K562 (cell line): ENCODE measurements at regions not wholly inside any gene's neighbourhood (a gene's known extent, or its start where the extent isn't known, plus 50 kb on each side); places are given as distances from the start of the nearest gene placed in this dataset.

Experiments
- ATAC-seq: fragments of 200-7000 bp; cut with Tn5 transposase; 3 replicates; pipeline ENCODE4 v1.9.1; 2020; ENCODE audit warnings: moderate library complexity
- BruUV-seq: library from RNA; stranded (reverse); fragments of 400-500 nt; replicated peaks from 2 replicates; lab custom pipeline; 2021; lab: Mats Ljungman, UMichigan
- CTCF ChIA-PET: fragments of 300-600 bp; formaldehyde crosslinking; extraction: SDS; loops from one replicate; lab custom pipeline; 2021; ENCODE audit warnings: low intra/inter-chr PET ratio; lab: Yijun Ruan, JAX
- POLR2A ChIA-PET: fragments of 300-600, 350-650 bp; sonication (Branson Sonifier 250); formaldehyde crosslinking; extraction: SDS; loops from one replicate; lab custom pipeline; 2021; ENCODE audit warnings: antibody characterized with exemption, inconsistent platforms; lab: Yijun Ruan, JAX
- DNase-seq, 4 experiments: peaks; one replicate each; pipeline versions ENCODE4 v3.0.0 to v3.0.0-alpha.2; 2011 to 2018; ENCODE audit warnings: low spot score in 3 of 4, mixed read lengths in 3 of 4; ENCODE audit errors: extremely low read depth in 1 of 4
- FAIRE-seq: peaks from 2 replicates; lab custom pipeline; 2011; peaks lifted over from hg19 to GRCh38; lab: Jason Lieb, UNC
- H2AFZ ChIP-seq: 2 replicates; pipeline ENCODE4 v1.6.0; 2011; ENCODE audit warnings: low read depth, low read length, control low read depth, inconsistent platforms
- H3K27ac ChIP-seq: fragments of 200-600 bp; 3 replicates; pipeline ENCODE4 v1.8.0; 2011; ENCODE audit warnings: low read depth, mild to moderate bottlenecking, control low read depth, inconsistent platforms, low read length, moderate library complexity, mixed read lengths; ENCODE audit errors: extremely low read depth
- H3K27me3 ChIP-seq, 2 experiments: fragments of 300-600 bp in 1 of 2; 2 replicates in 1 of 2; 3 replicates in 1 of 2; pipeline versions ENCODE4 v1.6.0 to v1.8.0; 2011; ENCODE audit warnings: inconsistent platforms in 2 of 2, low read length in 2 of 2, mild to moderate bottlenecking in 1 of 2, mixed read lengths in 1 of 2, moderate library complexity in 1 of 2; ENCODE audit not compliant: control insufficient read depth in 2 of 2, insufficient read depth in 2 of 2
- H3K36me3 ChIP-seq: fragments of 300-600 bp; 3 replicates; pipeline ENCODE4 v1.8.0; 2011; ENCODE audit warnings: mild to moderate bottlenecking, low read length, inconsistent platforms; ENCODE audit not compliant: control insufficient read depth, insufficient read depth
- H3K4me1 ChIP-seq, 2 experiments: fragments of 200-600 bp in 1 of 2; replicated peaks in 1 of 2; 2 replicates in 1 of 2; 3 replicates in 1 of 2; pipeline versions ENCODE4 v1.5.1 to v1.8.0; 2011; ENCODE audit warnings: inconsistent platforms in 2 of 2, low read length in 2 of 2, mild to moderate bottlenecking in 1 of 2, mixed read lengths in 1 of 2, moderate library complexity in 1 of 2; ENCODE audit not compliant: control insufficient read depth in 2 of 2, insufficient read depth in 2 of 2
- H3K4me2 ChIP-seq: 2 replicates; pipeline ENCODE4 v1.6.1; 2011; ENCODE audit warnings: low read length, control low read depth, inconsistent platforms, mixed read lengths; ENCODE audit not compliant: insufficient read depth
- H3K4me3 ChIP-seq: fragments of 200-600 bp; sonication (generic), shearing (Covaris generic); 2 replicates; pipeline ENCODE4 v1.5.1; 2016; ENCODE audit warnings: control low read depth, inconsistent platforms
- H3K79me2 ChIP-seq: fragments of 200-600 bp; 3 replicates; pipeline ENCODE4 v1.8.0; 2011; ENCODE audit warnings: low read length, inconsistent platforms; ENCODE audit not compliant: control insufficient read depth, insufficient read depth
- H3K9ac ChIP-seq, 2 experiments: 2 replicates each; pipeline versions ENCODE4 v1.6.0 to v1.6.1; 2011; ENCODE audit warnings: low read depth in 2 of 2, low read length in 2 of 2, control low read depth in 1 of 2, inconsistent platforms in 1 of 2, mild to moderate bottlenecking in 1 of 2, mixed read lengths in 1 of 2; ENCODE audit not compliant: insufficient read depth in 1 of 2
- H3K9me1 ChIP-seq: one replicate; pipeline ENCODE4 v1.6.0; 2011; ENCODE audit warnings: inconsistent platforms, mild to moderate bottlenecking, low read length, moderate library complexity; ENCODE audit not compliant: control insufficient read depth, insufficient read depth
- H3K9me3 ChIP-seq: replicated peaks from 2 replicates; pipeline ENCODE4 v1.5.1; 2011; ENCODE audit warnings: low read depth, low read length, inconsistent platforms; ENCODE audit not compliant: control insufficient read depth, insufficient read depth
- H4K20me1 ChIP-seq: replicated peaks from 2 replicates; pipeline ENCODE4 v1.6.1; 2011; ENCODE audit warnings: low read length, inconsistent platforms, mixed read lengths; ENCODE audit not compliant: control insufficient read depth, insufficient read depth
- DPF2 ChIP-seq: fragments of 450-650 bp; IDR thresholded peaks from 2 replicates; pipeline ENCODE4 v1.6.1; 2016
- RBM39 ChIP-seq: fragments of 200-400 bp; formaldehyde crosslinking; optimal IDR thresholded peaks from 2 replicates; pipeline ENCODE3; 2018; ENCODE audit warnings: low read depth, low read length
- REST ChIP-seq, 2 experiments: fragments of 450-650 bp; formaldehyde crosslinking in 1 of 2; IDR thresholded peaks; 2 replicates each; pipeline versions ENCODE4 v1.4.0 to v1.6.1; 2014 to 2020; ENCODE audit warnings: mild to moderate bottlenecking in 2 of 2, borderline replicate concordance in 1 of 2, low read depth in 1 of 2
- WGBS: fragments of 100-300 bp; shearing (Covaris generic); methylation state at CpG from one replicate; pipeline ENCODE4 v1.1.6; 2016; ENCODE audit warnings: low coverage, mixed read lengths; ENCODE audit not compliant: insufficient coverage; ENCODE audit errors: missing lambda C conversion rate; 5-methylcytosine and 5-hydroxymethylcytosine counted together
- in situ Hi-C: fragments of 300-500 bp; cut with MboI; formaldehyde crosslinking; loops from 4 replicates; pipeline ENCODE4 v1.15.0; 2018; ENCODE audit warnings: inconsistent platforms, mixed read lengths
- intact Hi-C: fragments of 100-400 bp; cut with micrococcal nuclease; formaldehyde crosslinking; loops from 2 replicates; pipeline ENCODE4 v1.14.2; 2022
- TF ChIP-seq, protein P1 (sequence below): fragments of 450-650 bp; formaldehyde crosslinking; conservative IDR thresholded peaks from 2 replicates; pipeline ENCODE4 v1.4.0; 2022; ENCODE audit warnings: mild to moderate bottlenecking, missing genetic modification characterization

GRCh38 chr5:162703914-162704313 is 636.3 kb downstream of the GABRG2 start:
- H4K20me1 ChIP-seq: no peaks in the 10 kb centered on the region
- TF ChIP-seq REST (IDR thresholded peaks at IDR 0.05; ENCODE audit: borderline replicate concordance): 0 out of 2 replicates have a peak, but pooled peaks have one; percentile 18
- TF ChIP-seq REST (CRISPR knock-in tag; IDR thresholded peaks at IDR 0.05; ENCODE audit: low read depth): no peak
- TF ChIP-seq, protein P1, sequence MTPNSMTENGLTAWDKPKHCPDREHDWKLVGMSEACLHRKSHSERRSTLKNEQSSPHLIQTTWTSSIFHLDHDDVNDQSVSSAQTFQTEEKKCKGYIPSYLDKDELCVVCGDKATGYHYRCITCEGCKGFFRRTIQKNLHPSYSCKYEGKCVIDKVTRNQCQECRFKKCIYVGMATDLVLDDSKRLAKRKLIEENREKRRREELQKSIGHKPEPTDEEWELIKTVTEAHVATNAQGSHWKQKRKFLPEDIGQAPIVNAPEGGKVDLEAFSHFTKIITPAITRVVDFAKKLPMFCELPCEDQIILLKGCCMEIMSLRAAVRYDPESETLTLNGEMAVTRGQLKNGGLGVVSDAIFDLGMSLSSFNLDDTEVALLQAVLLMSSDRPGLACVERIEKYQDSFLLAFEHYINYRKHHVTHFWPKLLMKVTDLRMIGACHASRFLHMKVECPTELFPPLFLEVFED (CRISPR knock-in tag): no peak
- no peak for TF ChIP-seq RBM39
- no peak for TF ChIP-seq DPF2
- POLR2A ChIA-PET: no interaction called here
- H3K27me3 ChIP-seq: no peaks in the 10 kb centered on the region
- no TSS peak for BruUV-seq
- no peak overlapping the region for H3K4me2 ChIP-seq
- no peak overlapping the region for H3K9ac ChIP-seq
- no peaks in the 10 kb centered on the region for H3K9me3 ChIP-seq
- intact Hi-C loops (no loop called here), in situ Hi-C loops (no loop called here)
- H2AFZ ChIP-seq: no peak overlapping the region
- ATAC-seq (no peak), FAIRE-seq (no peak), DNase-seq (no peak)
- WGBS: 0% methylated on average over 2 of the region's 2 CpGs
- no peak overlapping the region for H3K27ac ChIP-seq
- H3K9me1 ChIP-seq: no peaks in the 10 kb centered on the region
- no peaks in the 10 kb centered on the region for H3K4me1 ChIP-seq
- no peak overlapping the region for H3K4me3 ChIP-seq
- H3K36me3 ChIP-seq: no peaks in the 10 kb centered on the region
- no peaks in the 10 kb centered on the region for H3K79me2 ChIP-seq
- CTCF ChIA-PET: no interaction called here
